GM03348 (cell line): ENCODE measurements at regions not wholly inside any gene's neighbourhood (a gene's known extent, or its start where the extent isn't known, plus 50 kb on each side); places are given as distances from the start of the nearest gene placed in this dataset.

ENCODE experiments used
- DNase-seq: peaks from one replicate; pipeline ENCODE4 v3.0.0; 2012; ENCODE audit warnings: low spot score

DNA sequence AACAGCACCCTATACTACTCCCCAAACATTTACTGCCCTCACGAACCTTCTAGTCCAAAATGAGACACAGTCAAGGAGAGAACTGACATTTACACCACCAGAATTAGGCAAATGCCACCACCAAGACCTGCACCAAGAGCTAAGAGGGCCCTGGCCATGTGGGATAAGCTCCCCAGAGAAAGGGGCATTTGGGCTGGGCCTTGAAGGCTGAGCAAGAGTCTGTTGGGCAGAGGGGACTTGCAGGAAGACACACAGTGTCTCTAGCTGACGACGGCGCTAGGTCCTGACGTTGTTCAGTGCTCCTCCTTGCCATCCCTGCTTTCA is 326.4 kb upstream of the ZMIZ1 start:
- DNase-seq: no peak

DNA sequence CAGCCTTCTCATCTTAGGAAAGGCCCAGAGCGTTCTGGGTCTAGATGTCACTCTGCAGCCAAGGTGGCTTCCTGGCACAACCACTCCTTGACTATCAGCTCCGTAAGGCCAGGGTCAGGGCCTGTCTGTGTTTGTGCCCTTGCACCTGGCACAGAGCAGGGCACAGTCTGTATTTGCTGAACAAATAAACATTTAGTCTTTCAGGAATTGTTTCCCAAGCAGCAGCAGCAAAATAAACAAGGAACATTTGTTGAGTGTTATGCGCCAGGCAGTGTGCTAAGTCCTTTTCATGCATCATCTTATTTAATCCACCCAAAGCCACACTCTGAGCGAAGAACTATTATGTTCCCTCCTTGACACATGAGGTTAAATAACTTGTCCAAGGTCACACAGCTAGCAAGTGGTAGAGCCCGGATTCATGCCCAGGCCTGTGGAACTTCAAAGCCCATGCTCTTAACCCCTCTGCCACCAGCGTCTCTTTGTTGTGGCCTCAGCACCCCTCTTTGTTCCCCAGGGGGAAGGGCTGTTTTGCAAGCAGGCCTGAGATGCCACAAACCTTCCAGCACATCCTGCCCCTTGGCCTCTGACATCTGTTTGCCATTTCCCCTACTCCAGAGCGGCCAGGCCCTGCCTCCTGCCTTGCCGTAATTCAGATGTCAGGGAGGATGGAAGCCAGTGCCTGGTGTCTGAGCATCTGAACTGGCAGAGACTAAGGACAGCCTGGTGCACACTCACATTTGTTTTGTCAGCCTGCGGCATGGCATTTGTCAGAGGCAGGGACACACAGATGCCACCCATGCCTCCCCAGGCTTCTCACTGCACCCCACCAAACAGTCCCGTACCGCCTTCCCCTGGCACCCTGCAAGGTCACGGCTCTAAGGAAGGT is 325.8 kb upstream of the ZMIZ1 start:
- peak; percentile 40 for DNase-seq

DNA sequence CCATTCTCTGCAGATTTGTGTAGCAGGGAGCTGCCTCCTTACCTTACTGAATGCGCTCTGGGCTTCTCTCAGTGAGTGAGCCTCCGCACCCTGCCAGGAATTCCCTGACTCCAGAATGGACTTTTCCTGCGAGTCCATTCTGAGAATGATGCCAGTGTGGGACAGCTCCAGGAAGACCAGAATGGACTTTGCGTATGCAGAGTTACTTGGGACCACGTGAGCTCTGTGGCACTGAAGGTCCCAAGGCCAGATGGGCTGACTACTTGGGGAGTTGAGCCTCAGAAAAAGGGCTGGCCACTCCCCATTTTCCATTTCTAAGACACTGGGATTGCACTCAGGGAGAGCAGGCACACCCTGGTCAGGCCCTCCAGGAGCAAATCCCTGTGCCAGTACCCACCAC is 324.7 kb upstream of the ZMIZ1 start:
- DNase-seq: no peak

DNA sequence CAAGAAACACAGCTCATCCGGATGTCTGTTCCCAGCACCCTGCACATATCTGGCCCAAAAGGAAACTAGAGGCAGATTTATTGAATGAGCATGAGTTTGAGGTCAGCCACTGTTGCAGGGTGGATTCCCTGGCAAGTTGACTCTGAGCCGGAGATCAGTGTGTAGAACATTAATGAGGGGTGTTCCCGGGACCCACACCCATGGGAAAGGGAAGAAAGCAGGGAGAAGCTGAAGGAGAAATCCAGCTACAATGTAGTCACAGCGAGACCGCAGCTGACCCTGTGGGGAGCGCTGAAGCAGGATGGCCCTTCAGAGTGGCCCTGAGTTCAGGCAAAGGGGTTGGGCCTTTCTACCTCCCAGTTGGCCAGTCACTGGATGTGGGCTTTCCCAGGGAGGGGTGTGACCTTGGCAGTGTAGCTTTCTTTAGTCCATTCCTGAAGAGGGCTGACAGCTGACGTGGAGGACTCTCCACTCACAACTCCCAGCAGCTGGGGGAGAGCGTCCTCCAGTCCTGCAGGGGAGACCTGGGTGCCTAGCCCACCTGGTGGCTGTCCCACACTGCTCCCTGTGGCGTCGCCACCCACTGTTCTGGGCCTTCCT is 324.2 kb upstream of the ZMIZ1 start:
- DNase-seq: peak; percentile 53

DNA sequence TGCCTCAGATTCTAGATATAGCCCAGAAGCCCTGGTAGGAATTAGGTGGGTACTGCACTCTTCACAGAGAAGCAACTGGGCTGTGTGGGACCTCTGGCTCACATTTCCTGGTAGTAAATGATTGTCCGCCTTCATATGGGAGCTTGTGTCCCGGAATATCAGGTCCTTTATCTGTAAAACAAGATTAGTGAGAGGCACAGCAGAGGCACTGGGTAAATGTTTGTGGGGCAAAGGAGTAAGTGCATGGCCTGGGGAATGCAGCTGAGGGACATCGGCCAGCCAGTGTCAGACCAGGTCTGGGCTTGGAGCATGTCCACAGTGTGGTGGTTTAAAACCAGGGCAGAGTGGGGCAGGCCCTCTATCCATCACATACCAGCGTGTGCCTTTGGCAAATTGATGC is 323.3 kb upstream of the ZMIZ1 start:
- DNase-seq: no peak

DNA sequence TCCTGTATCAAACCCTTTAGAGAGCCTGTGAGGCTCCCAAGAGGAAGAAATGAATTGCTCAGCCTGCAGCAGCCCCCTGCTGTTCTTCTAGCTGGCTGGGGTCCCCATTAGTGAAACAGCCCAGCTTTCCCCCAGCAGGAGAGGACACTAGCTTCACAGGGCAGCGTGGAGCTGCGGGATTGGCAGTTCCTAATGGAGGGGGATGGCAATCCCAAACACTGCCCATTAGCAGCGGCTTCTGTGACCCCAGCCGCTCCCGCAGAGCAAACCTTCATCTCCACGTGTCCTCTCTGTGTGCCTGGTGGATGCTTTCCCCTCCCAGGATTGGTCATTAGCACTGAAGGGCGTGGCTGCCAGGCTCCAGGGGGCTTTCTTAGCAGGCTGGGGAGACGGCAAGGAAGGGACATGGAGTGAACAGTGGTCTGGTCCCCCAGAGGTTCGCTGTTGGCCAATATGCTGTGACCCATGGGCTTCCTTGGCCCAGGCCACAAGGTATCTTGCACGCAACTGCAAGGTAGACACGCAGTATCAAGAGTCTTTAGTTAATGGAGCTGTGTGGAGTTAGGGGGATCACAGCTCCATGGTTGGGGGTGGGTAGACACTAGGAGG is 322.5 kb upstream of the ZMIZ1 start:
- DNase-seq: no peak

DNA sequence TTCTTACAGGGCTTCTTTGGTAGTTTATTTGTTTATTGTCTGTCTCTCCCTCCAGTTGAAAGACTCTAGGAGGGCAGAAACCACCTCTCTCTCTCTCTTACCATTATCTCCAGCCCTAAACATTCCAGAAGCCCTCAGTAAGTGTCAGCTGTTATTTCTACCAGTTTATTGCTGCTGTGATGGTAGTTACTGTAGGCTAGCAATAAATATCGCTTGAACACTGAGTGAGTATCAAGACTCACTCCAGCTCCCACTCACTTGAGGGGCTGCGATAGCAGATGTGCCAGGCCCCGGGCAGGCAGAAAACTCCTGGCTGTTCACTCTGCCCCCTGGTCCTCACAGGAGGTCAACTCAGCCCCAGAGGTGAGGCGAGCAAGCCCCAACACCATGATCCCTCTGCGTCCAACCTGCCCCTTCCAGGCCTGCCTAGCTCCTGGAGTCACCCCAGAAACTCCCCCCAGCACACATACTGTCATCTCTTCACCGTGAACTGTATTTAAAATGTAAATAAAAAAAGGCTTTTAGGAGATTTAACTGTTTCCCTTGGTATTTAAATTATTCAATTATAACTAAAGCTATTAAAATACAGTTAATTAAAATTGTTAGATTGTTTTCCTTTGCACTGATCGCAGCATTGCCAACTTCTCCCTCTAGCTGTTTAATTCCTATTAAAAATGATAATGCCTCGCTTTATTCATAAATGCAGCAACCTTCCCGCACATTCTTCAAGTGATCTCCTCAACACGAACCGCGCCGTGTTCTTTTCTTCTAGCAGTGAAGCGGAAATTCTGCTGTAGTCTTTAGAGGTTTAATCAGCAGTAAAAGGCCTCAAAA is 321.1 kb upstream of the ZMIZ1 start:
- no peak for DNase-seq

DNA sequence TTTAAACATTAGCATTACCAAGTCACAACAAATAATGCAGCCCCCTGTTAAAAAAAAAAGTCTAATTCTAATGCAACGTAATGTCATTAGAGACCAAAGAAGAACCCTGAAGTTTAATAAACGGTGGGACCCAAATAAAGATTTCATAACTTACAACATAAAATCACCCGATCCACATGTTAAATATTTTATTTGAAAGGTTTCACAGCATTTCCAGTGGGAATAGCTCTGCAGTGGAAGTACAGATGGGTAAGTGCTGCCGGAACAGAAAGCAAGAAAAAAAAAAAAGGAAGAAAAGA is 320.6 kb upstream of the ZMIZ1 start:
- DNase-seq: no peak

DNA sequence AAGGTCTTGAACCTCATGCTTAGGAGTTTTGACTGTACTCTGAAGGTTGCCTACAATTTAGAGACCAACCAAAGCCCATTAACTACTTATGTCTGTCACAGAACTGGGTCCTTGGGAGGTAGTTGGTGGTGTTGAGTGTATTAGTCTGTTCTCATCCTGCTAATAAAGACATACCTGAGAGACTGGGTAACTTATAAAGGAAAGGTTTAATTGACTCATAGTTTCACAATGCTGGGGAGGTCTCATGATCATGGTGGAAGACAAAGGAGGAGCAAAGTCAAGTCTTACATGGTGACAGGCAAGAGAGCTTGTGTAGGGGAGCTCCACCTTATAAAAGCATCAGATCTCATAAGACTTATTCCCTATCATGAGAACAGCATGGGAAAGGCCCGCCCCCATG is 319.6 kb upstream of the ZMIZ1 start:
- DNase-seq: no peak

DNA sequence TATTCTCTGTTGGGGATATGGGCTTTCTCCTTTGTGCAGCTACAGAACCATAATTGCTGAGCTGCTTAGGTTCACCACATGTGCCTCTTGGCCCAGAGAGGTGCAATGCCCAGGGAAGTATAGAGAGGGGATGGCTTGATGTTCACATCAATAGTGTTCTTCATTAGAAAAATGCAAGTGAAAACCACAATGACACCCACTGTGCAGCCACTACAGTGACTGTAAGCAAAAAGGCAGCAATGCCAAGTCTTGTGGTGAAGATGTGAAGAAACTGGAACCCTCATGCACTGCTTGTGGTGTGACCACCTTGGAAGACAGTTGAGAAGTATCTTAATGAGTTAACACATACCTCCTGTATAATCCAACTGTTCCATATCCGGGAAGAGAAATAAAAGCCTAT is 318.9 kb upstream of the ZMIZ1 start:
- DNase-seq: no peak

DNA sequence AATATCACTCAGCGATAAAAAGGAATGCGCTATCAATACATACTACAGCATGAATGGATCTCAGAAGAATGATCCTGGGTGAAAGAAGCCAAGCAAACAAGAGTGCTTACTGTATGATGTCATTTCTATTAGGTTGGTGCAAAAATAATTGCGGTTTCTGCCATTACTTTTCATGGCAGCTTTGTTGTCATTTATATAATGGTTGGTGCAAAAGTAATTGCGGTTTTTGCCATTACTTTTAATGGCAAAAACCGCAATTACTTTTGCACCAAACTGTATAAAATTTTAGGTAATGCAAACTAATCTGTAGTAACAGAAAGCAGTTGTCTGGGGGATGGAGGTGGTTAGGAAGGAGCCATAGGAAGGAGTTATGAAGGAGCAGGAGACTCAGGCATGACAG is 318.3 kb upstream of the ZMIZ1 start:
- DNase-seq: no peak

DNA sequence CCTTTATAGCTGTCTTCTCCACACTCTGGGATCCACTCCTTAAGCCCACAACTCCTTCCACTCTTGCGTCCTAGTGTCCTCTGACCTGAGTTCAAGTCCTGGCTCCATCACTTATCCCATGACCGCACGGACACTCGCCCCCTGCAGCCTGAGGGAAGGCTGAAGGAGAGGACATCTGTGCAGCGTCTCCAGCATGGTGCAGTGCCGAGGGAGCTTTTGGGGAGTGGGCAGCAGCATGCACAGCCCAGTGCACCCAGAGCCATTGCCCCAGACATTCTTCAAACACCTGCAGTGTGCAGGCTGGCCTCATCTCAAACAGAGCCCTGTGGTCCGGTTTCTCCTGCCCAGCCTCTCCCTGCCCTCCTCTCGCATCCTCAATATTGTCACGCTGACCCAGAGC is 317.1 kb upstream of the ZMIZ1 start:
- DNase-seq: no peak

DNA sequence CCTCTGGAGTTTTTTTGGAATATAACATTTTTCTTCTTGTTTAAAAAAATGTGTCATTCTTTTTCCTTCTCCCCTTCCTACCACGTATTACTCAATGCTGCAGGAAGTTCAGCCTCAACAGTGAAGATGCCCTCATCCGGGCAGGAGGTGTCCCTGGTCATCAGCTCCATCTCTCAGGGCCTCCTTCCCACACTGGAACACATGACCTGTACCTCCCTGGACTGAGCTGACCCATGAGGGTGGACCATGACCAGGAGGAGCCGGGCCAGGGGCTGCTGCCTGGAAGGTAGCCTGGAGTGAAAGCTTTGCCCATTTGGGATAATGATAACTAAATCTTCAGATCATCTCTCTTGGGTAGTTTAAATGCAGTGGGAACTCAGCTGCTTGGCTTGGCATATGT is 316.5 kb upstream of the ZMIZ1 start:
- peak; percentile 38 for DNase-seq

DNA sequence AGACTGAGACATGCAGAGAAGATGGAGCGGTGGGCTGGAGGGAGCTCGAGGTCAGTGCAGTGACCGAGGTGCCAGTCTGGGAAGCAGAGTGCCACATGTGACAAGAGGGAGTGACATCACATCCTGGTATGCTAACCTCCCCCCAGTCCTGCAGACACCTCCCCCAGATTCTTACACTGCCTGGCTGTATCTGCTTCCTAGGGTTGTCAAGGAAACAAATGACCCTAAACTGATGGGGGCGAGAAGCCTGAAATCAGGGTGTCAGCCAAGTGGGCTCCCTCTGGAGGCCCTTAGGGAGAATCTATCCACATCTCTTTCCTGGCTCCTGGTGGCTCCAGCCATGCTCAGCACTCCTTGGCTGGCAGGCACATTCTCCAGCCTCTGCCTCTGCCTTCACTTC is 316.1 kb upstream of the ZMIZ1 start:
- DNase-seq: no peak

DNA sequence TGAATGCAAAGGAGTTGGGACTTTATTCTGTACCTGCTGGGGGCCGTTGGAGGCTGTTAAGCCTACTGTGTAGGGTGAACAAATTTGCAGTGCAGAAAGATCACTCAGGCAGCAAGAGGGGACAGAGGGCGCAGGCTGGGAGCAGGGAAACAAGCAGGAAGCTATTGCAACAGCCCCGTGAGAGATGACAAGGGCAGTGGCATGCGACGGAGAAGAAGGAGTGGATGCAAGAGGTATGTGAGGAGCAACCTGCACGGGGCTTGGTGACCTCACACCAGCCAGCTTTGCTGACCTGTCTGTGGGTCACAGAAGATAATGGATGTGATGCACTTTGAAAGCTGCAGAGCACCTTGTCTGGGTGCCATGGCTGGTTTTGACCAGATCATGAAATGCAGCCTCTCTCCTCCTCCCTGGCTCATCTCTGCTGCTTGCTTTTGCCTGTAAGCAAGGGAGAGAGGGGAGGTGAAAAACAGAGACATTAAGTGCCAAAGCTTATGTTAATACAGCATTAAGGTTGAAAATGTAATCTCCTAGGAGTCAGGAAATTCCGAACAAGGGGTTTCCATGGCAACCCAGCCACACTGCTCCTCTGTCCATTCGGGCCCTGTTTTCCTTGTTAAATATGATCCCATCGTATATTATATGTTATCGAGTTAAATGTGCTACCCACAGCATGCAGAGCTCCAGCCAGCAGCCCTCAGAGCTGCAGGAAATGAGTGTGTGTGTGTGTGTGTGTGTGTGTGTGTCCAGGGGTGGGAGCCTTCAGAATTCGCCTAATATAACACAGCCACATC is 314.3 kb upstream of the ZMIZ1 start:
- no peak for DNase-seq

DNA sequence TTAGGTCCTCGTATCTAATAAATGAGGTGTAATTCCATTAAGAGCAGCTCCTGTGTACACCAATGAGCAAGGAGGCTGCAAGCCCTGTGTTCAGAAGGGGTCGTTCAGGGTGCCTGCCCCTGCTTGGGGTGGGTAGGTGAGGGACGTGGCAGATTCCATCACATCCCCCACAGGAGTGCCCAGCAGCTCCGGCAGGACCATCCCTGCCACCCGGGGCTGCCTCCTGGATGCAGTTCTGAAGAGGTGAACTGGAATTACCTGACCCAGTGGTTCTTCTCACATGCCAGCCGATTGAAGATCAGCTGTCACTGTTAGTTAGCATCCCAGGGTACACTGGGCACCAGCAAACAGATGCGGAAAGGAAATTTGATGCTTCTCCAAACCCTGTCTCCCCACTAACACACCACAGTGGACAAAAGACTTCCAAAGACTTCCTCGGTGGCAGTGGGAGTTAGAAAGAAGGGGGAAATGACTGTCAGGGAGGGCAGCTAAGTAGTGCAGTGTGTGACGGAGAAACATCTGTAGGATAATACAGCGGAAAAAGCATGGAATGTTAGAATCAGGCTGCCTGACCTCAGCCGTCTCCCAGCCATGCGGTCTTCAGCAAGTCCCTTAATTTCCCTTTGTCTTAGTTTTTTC is 313.6 kb upstream of the ZMIZ1 start:
- DNase-seq: no peak

DNA sequence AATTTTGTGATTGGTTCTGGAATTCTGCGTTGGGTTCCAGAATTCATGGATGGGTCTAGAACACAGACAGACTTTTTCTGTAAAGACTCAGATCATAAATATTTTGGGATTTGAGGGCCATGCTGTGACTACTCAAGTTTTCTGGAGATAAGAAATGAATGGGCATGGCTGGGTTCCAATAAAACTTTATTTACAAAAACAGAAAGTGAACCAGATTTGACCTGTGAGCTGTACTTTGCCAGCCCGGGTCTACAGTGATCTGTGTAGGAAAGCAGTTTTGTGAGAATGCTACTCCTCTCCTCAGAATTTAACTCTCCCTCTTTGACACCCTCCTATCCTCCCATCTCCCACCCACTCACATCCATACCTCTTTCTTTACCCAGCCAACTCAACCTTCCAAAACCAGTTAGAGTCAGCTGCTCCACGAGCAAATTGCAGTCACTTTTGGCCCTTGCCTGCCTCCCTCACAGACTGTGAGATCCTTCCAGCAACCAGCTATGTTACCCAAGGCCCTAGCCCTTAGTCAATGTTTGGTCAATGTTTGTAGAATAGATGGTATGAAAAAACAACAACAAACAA is 312.8 kb upstream of the ZMIZ1 start:
- DNase-seq: no peak

DNA sequence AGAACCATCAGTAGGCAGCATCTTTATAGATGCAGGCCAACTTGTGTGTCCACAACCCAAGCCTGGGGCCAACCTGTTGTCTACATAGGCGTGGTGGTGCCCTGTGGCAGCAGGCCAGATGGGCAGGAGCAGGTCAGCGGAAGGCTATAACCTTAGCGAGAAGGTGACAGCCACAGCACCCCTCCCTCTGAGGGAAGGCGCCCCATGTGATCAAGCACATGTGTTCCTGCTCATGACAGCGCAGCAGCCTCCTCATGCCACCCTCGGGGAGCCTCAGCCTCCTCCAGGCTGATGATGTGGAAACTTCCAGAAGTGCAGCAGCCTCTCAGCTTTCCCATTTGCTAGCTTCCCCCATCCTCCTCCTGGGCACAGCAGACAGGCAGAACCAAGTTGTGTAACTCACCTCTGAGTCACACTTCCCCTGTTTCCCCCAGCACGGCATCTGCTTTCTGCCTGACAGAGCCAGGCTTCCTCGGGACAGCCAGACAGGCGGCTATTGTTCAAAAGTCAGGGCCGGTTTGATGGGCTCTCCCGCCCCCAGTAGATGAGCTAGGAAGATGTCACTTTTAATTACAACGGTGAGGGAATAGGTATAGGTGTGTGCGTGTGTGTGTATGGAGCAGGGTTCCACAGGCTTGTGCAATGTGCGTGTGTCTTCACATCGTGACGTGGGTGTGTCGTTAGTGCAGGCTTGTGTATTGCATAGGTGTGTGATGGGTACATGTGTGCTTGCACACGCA is 312.0 kb upstream of the ZMIZ1 start:
- peak; percentile 97 for DNase-seq

DNA sequence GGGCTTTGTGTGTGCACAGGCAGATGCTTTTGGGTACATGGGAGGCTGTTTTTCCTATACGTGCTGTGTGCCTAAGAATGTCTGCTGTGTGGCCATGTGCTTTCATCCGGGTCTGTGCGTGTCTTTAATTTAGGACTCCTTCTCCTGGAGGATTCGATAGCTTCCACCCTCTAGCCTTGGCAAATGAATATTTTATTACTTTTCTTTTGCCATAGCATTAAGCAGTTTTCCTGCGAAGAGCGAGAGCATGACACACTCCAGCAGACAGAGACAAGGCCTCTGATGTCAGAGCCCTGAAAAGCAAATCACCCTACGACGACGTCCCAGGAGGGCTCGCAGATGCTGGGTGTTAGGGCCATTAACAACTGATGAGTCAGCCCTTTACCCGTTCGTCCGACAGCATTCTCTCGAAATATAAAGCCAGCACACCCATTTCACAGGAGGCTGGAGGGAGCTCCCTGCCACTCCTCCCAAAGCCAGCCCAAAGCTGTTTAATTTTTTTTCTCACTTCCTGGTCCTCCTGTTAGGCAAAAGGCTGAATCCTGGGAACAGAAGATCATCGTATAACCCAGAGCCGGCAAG is 311.3 kb upstream of the ZMIZ1 start:
- peak; percentile 34 for DNase-seq

DNA sequence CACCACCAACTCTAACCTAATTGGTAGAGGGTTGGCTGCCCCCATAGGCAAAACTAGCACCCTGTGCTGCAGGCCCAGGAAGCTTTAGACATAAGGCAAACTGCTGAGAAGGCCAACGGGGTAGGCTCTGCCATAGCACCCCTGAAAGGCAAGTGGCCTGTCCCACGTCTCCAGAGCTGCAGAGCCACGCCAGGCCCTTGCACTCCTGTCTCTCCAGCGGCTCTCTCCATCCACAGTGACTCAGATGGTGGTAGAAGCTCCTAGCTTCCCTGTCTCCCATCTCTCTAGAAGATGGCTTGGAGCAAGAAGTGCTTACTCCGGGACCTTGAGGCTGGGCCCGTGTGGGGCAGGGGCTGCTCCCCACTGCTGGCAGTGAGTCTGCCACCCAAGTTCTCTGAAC is 310.6 kb upstream of the ZMIZ1 start:
- DNase-seq: no peak
